ENCODE measurements at regions not wholly inside any gene's neighbourhood (a gene's known extent, or its start where the extent isn't known, plus 50 kb on each side); places are given as distances from the start of the nearest gene placed in this dataset.

DNA sequence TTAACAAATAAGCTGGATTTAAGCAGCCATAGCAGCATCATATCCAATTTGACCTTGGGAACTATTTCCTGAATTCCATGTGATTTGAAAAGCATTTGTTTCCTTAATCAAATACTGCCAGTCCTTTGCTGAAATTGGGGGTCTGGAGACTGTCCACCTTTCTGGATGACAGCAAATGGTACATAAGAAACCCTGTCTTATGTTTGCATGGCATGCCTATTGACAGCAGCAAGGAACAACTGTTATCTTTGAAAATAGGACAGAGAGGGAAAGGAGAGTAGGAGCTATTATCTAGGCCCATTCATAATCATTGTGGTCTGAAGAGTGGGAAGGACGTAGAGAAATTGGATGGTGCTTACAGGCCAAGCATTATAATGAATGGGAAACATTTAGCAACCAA lies 129.2 kb upstream of the CTNNA2 start:
- DNase-seq, result no peak
- no peak overlapping the region for H3K9ac ChIP-seq (ENCODE audit: extremely low read depth, low read length, poor library complexity, severe bottlenecking)
- H3K27me3 Mint-ChIP-seq (ENCODE audit: insufficient read depth), result no peaks in the 10 kb centered on the region
- H3K36me3 Mint-ChIP-seq (ENCODE audit: low read depth), result no peaks in the 10 kb centered on the region
- H3K27me3 ChIP-seq (ENCODE audit: control insufficient read depth, insufficient read depth, low read length, poor library complexity, severe bottlenecking), result no peaks in the 10 kb centered on the region
- no peaks in the 10 kb centered on the region for H3K9me3 Mint-ChIP-seq
- H3K4me1 Mint-ChIP-seq, result peaks cover 10% of the 10 kb centered on the region
- no peaks in the 10 kb centered on the region for H3K9me3 ChIP-seq (ENCODE audit: control insufficient read depth, low read length)
- H3K4me3 ChIP-seq (ENCODE audit: low read length), result no peak overlapping the region
- H3K36me3 ChIP-seq (ENCODE audit: control insufficient read depth, insufficient read depth, low read length), result no peaks in the 10 kb centered on the region
- peaks cover 5% of the 10 kb centered on the region for H3K4me1 ChIP-seq (ENCODE audit: control insufficient read depth, insufficient read depth, low read length)
- 74 to 86% methylated on average over 1 of the region's 1 CpG for WGBS, 2 experiments (ENCODE audit: insufficient coverage in 1 of 2, insufficient read length in 1 of 2)
- H3K27ac Mint-ChIP-seq, result no peak overlapping the region
- no peak overlapping the region for H3K27ac ChIP-seq (ENCODE audit: low read depth, low read length)
- TF ChIP-seq, protein P1, sequence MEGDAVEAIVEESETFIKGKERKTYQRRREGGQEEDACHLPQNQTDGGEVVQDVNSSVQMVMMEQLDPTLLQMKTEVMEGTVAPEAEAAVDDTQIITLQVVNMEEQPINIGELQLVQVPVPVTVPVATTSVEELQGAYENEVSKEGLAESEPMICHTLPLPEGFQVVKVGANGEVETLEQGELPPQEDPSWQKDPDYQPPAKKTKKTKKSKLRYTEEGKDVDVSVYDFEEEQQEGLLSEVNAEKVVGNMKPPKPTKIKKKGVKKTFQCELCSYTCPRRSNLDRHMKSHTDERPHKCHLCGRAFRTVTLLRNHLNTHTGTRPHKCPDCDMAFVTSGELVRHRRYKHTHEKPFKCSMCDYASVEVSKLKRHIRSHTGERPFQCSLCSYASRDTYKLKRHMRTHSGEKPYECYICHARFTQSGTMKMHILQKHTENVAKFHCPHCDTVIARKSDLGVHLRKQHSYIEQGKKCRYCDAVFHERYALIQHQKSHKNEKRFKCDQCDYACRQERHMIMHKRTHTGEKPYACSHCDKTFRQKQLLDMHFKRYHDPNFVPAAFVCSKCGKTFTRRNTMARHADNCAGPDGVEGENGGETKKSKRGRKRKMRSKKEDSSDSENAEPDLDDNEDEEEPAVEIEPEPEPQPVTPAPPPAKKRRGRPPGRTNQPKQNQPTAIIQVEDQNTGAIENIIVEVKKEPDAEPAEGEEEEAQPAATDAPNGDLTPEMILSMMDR (conservative IDR thresholded peaks at IDR 0.05), result no peak
- no peak overlapping the region for H3K4me3 Mint-ChIP-seq

DNA sequence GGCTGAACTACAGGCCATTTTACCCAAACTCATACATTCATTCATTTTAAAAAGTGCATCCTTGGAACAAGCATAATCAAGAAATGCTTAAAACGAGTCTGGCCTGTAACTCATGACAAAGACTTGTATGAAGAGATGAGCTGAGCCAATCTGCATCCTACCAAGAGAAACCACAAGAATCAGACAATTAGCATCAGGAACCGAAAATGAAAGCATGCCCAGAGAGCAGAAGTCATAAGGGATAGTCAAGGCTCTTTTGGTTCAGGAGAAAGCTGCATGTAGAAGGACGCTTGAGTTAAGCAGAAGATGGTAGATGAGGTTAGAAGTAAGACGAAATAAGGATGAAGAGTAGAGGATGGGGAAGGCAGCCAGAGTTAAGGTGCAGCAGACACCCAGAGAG lies 137.0 kb upstream of the CTNNA2 start:
- no peak overlapping the region for H3K27ac ChIP-seq (ENCODE audit: low read depth, low read length)
- Mint-ChIP-seq H3K36me3 (ENCODE audit: low read depth) (no peaks in the 10 kb centered on the region), H3K4me1 (peaks cover 16% of the 10 kb centered on the region), H3K27me3 (ENCODE audit: insufficient read depth) (no peaks in the 10 kb centered on the region), H3K4me3 (no peak overlapping the region), H3K27ac (no peak overlapping the region), H3K9me3 (no peaks in the 10 kb centered on the region)
- H3K9me3 ChIP-seq (ENCODE audit: control insufficient read depth, low read length), result no peaks in the 10 kb centered on the region
- no peaks in the 10 kb centered on the region for H3K36me3 ChIP-seq (ENCODE audit: control insufficient read depth, insufficient read depth, low read length)
- H3K27me3 ChIP-seq (ENCODE audit: control insufficient read depth, insufficient read depth, low read length, poor library complexity, severe bottlenecking), result no peaks in the 10 kb centered on the region
- H3K9ac ChIP-seq (ENCODE audit: extremely low read depth, low read length, poor library complexity, severe bottlenecking), result no peak overlapping the region
- 89 to 90% methylated on average over 3 to 4 of the region's 4 CpGs for WGBS, 2 experiments (ENCODE audit: insufficient coverage in 1 of 2, insufficient read length in 1 of 2)
- H3K4me1 ChIP-seq (ENCODE audit: control insufficient read depth, insufficient read depth, low read length), result no peaks in the 10 kb centered on the region
- no peak for DNase-seq
- TF ChIP-seq, protein P1 (conservative IDR thresholded peaks at IDR 0.05), result no peak
- no peak overlapping the region for H3K4me3 ChIP-seq (ENCODE audit: low read length)

- peaks cover 3% of the 10 kb centered on the region for H3K27me3 Mint-ChIP-seq (ENCODE audit: insufficient read depth)
- TF ChIP-seq, protein P1 (conservative IDR thresholded peaks at IDR 0.05), result no peak
- Histone ChIP-seq H3K9me3 (ENCODE audit: control insufficient read depth, low read length) (no peaks in the 10 kb centered on the region), H3K27me3 (ENCODE audit: control insufficient read depth, insufficient read depth, low read length, poor library complexity, severe bottlenecking) (no peaks in the 10 kb centered on the region), H3K27ac (ENCODE audit: low read depth, low read length) (no peak overlapping the region), H3K4me3 (ENCODE audit: low read length) (no peak overlapping the region), H3K36me3 (ENCODE audit: control insufficient read depth, insufficient read depth, low read length) (no peaks in the 10 kb centered on the region), H3K9ac (ENCODE audit: extremely low read depth, low read length, poor library complexity, severe bottlenecking) (no peak overlapping the region), H3K4me1 (ENCODE audit: control insufficient read depth, insufficient read depth, low read length) (no peaks in the 10 kb centered on the region)
- H3K27ac Mint-ChIP-seq, result no peak overlapping the region
- H3K4me3 Mint-ChIP-seq, result no peak overlapping the region
- H3K36me3 Mint-ChIP-seq (ENCODE audit: low read depth), result no peaks in the 10 kb centered on the region
- DNase-seq, result no peak
- WGBS, 2 experiments (ENCODE audit: insufficient coverage in 1 of 2, insufficient read length in 1 of 2), result 77 to 78% methylated on average over 3 to 4 of the region's 4 CpGs
- peaks cover 32% of the 10 kb centered on the region for H3K4me1 Mint-ChIP-seq
- H3K9me3 Mint-ChIP-seq, result no peaks in the 10 kb centered on the region
Measured at GRCh38 chr2:79373358-79374130, 139.3 kb upstream of the CTNNA2 start.
